Activated naive CD8-positive, alpha-beta T cell treated with anti-CD3 and anti-CD28 coated beads for 36 hours (primary cell): ENCODE measurements at regions not wholly inside any gene's neighbourhood (a gene's known extent, or its start where the extent isn't known, plus 50 kb on each side); places are given as distances from the start of the nearest gene placed in this dataset.

Experiments
- DNase-seq: peaks from one replicate; pipeline ENCODE4 v3.0.0; 2021
- H3K27ac Mint-ChIP-seq: one replicate; pipeline ENCODE4 v1.8.0; 2022; ENCODE audit warnings: mild to moderate bottlenecking, moderate library complexity, mixed read lengths
- H3K27me3 Mint-ChIP-seq: one replicate; pipeline ENCODE4 v1.8.0; 2022; ENCODE audit warnings: mild to moderate bottlenecking, mixed read lengths
- H3K36me3 Mint-ChIP-seq: one replicate; pipeline ENCODE4 v1.8.0; 2021; ENCODE audit warnings: mild to moderate bottlenecking, mixed read lengths
- H3K4me1 Mint-ChIP-seq: one replicate; pipeline ENCODE4 v1.8.0; 2021; ENCODE audit warnings: mixed read lengths
- H3K4me3 Mint-ChIP-seq: one replicate; pipeline ENCODE4 v1.8.0; 2022; ENCODE audit warnings: mild to moderate bottlenecking, moderate library complexity, mixed read lengths
- H3K9me3 Mint-ChIP-seq: one replicate; pipeline ENCODE4 v1.8.0; 2022; ENCODE audit warnings: mixed read lengths

- no peak overlapping the region for H3K27ac Mint-ChIP-seq
- no peaks in the 10 kb centered on the region for H3K9me3 Mint-ChIP-seq
- no peaks in the 10 kb centered on the region for H3K36me3 Mint-ChIP-seq
- H3K4me3 Mint-ChIP-seq, result no peak overlapping the region
- H3K27me3 Mint-ChIP-seq, result no peaks in the 10 kb centered on the region
- H3K4me1 Mint-ChIP-seq, result no peaks in the 10 kb centered on the region
- no peak for DNase-seq
These were observed 454.1 kb upstream of the IL12A start for GRCh38 chr3:159534496-159534895.

GRCh38 chr3:159536876-159537275, 451.8 kb upstream of the IL12A start:
- H3K4me3 Mint-ChIP-seq, result no peak overlapping the region
- DNase-seq, result no peak
- no peaks in the 10 kb centered on the region for H3K36me3 Mint-ChIP-seq
- H3K4me1 Mint-ChIP-seq, result no peaks in the 10 kb centered on the region
- no peak overlapping the region for H3K27ac Mint-ChIP-seq
- no peaks in the 10 kb centered on the region for H3K27me3 Mint-ChIP-seq
- H3K9me3 Mint-ChIP-seq, result no peaks in the 10 kb centered on the region

GRCh38 chr3:159538507-159538906, 450.1 kb upstream of the IL12A start:
- no peaks in the 10 kb centered on the region for H3K36me3 Mint-ChIP-seq
- H3K4me1 Mint-ChIP-seq, result no peaks in the 10 kb centered on the region
- H3K9me3 Mint-ChIP-seq, result no peaks in the 10 kb centered on the region
- no peak for DNase-seq
- no peaks in the 10 kb centered on the region for H3K27me3 Mint-ChIP-seq
- no peak overlapping the region for H3K27ac Mint-ChIP-seq
- no peak overlapping the region for H3K4me3 Mint-ChIP-seq

GRCh38 chr3:159540882-159541495, 447.6 kb upstream of the IL12A start:
- H3K4me1 Mint-ChIP-seq, result no peaks in the 10 kb centered on the region
- peaks cover 2% of the 10 kb centered on the region for H3K9me3 Mint-ChIP-seq
- H3K36me3 Mint-ChIP-seq, result no peaks in the 10 kb centered on the region
- no peaks in the 10 kb centered on the region for H3K27me3 Mint-ChIP-seq
- no peak overlapping the region for H3K27ac Mint-ChIP-seq
- no peak overlapping the region for H3K4me3 Mint-ChIP-seq
- DNase-seq, result no peak

- Mint-ChIP-seq H3K36me3 (no peaks in the 10 kb centered on the region), H3K4me1 (no peaks in the 10 kb centered on the region), H3K4me3 (no peak overlapping the region), H3K9me3 (peaks cover 13% of the 10 kb centered on the region), H3K27me3 (no peaks in the 10 kb centered on the region), H3K27ac (no peak overlapping the region)
- DNase-seq, result no peak
These were observed 439.8 kb upstream of the IL12A start for GRCh38 chr3:159548675-159549335.

GRCh38 chr3:159555205-159555604, 433.4 kb upstream of the IL12A start:
- no peak overlapping the region for H3K4me3 Mint-ChIP-seq
- no peak overlapping the region for H3K27ac Mint-ChIP-seq
- no peaks in the 10 kb centered on the region for H3K27me3 Mint-ChIP-seq
- no peaks in the 10 kb centered on the region for H3K4me1 Mint-ChIP-seq
- H3K36me3 Mint-ChIP-seq, result no peaks in the 10 kb centered on the region
- H3K9me3 Mint-ChIP-seq, result peaks cover 1% of the 10 kb centered on the region
- no peak for DNase-seq

- peaks cover 1% of the 10 kb centered on the region for H3K9me3 Mint-ChIP-seq
- H3K27me3 Mint-ChIP-seq, result no peaks in the 10 kb centered on the region
- H3K36me3 Mint-ChIP-seq, result no peaks in the 10 kb centered on the region
- no peak overlapping the region for H3K27ac Mint-ChIP-seq
- no peaks in the 10 kb centered on the region for H3K4me1 Mint-ChIP-seq
- DNase-seq, result no peak
- no peak overlapping the region for H3K4me3 Mint-ChIP-seq
These were observed 428.9 kb upstream of the IL12A start for GRCh38 chr3:159559771-159560170.

GRCh38 chr3:159560214-159560979, 428.2 kb upstream of the IL12A start:
- no peak for DNase-seq
- H3K27me3 Mint-ChIP-seq, result no peaks in the 10 kb centered on the region
- no peak overlapping the region for H3K27ac Mint-ChIP-seq
- no peak overlapping the region for H3K4me3 Mint-ChIP-seq
- H3K9me3 Mint-ChIP-seq, result peaks cover under 1% of the 10 kb centered on the region
- H3K36me3 Mint-ChIP-seq, result no peaks in the 10 kb centered on the region
- no peaks in the 10 kb centered on the region for H3K4me1 Mint-ChIP-seq

GRCh38 chr3:159565313-159565712, 423.3 kb upstream of the IL12A start:
- no peaks in the 10 kb centered on the region for H3K4me1 Mint-ChIP-seq

GRCh38 chr3:159583662-159584061, 405.0 kb upstream of the IL12A start:
- Mint-ChIP-seq H3K27ac (no peak overlapping the region), H3K4me3 (no peak overlapping the region), H3K27me3 (peaks cover 2% of the 10 kb centered on the region), H3K4me1 (no peaks in the 10 kb centered on the region), H3K36me3 (no peaks in the 10 kb centered on the region), H3K9me3 (peaks cover under 1% of the 10 kb centered on the region)
- DNase-seq, result no peak

More at GRCh38 chr3:159565313-159565712, 423.3 kb upstream of the IL12A start:
- H3K9me3 Mint-ChIP-seq, result peaks cover under 1% of the 10 kb centered on the region
- H3K27me3 Mint-ChIP-seq, result no peaks in the 10 kb centered on the region
- no peak overlapping the region for H3K4me3 Mint-ChIP-seq
- no peak overlapping the region for H3K27ac Mint-ChIP-seq
- H3K36me3 Mint-ChIP-seq, result no peaks in the 10 kb centered on the region
- DNase-seq, result no peak

- Mint-ChIP-seq H3K4me1 (no peaks in the 10 kb centered on the region), H3K27ac (no peak overlapping the region), H3K36me3 (no peaks in the 10 kb centered on the region), H3K27me3 (no peaks in the 10 kb centered on the region), H3K9me3 (peaks cover 4% of the 10 kb centered on the region), H3K4me3 (no peak overlapping the region)
- DNase-seq, result no peak
These were observed 404.2 kb upstream of the IL12A start for GRCh38 chr3:159584421-159584820.

- H3K9me3 Mint-ChIP-seq, result peaks cover 8% of the 10 kb centered on the region
- H3K4me1 Mint-ChIP-seq, result no peaks in the 10 kb centered on the region
- H3K36me3 Mint-ChIP-seq, result no peaks in the 10 kb centered on the region
- no peak overlapping the region for H3K27ac Mint-ChIP-seq
- no peaks in the 10 kb centered on the region for H3K27me3 Mint-ChIP-seq
- no peak for DNase-seq
- H3K4me3 Mint-ChIP-seq, result no peak overlapping the region
These were observed 401.9 kb upstream of the IL12A start for GRCh38 chr3:159586571-159587202.

GRCh38 chr3:159593927-159594605, 394.6 kb upstream of the IL12A start:
- Mint-ChIP-seq H3K4me3 (no peak overlapping the region), H3K27ac (no peak overlapping the region), H3K36me3 (no peaks in the 10 kb centered on the region), H3K27me3 (no peaks in the 10 kb centered on the region), H3K9me3 (peaks cover 7% of the 10 kb centered on the region), H3K4me1 (no peaks in the 10 kb centered on the region)
- DNase-seq, result no peak

- Mint-ChIP-seq H3K27ac (no peak overlapping the region), H3K27me3 (no peaks in the 10 kb centered on the region), H3K36me3 (no peaks in the 10 kb centered on the region), H3K9me3 (peaks cover 13% of the 10 kb centered on the region), H3K4me3 (no peak overlapping the region), H3K4me1 (no peaks in the 10 kb centered on the region)
- no peak for DNase-seq
These were observed 388.3 kb upstream of the IL12A start for GRCh38 chr3:159600291-159600690.

- Mint-ChIP-seq H3K36me3 (no peaks in the 10 kb centered on the region), H3K4me1 (no peaks in the 10 kb centered on the region)
- DNase-seq, result no peak
These were observed 384.5 kb upstream of the IL12A start for GRCh38 chr3:159604151-159604581.

More at GRCh38 chr3:159604151-159604581, 384.5 kb upstream of the IL12A start:
- H3K27ac Mint-ChIP-seq, result no peak overlapping the region
- H3K4me3 Mint-ChIP-seq, result no peak overlapping the region
- H3K9me3 Mint-ChIP-seq, result peaks cover 10% of the 10 kb centered on the region
- H3K27me3 Mint-ChIP-seq, result peaks cover 3% of the 10 kb centered on the region
